ENCODE measurements at regions not wholly inside any gene's neighbourhood (a gene's known extent, or its start where the extent isn't known, plus 50 kb on each side); places are given as distances from the start of the nearest gene placed in this dataset.
"Not testable (repeated sequence)": the region's sequence is repeated elsewhere in the genome, so short reads cannot be mapped to it uniquely, and the experiment has no call there.

DNA sequence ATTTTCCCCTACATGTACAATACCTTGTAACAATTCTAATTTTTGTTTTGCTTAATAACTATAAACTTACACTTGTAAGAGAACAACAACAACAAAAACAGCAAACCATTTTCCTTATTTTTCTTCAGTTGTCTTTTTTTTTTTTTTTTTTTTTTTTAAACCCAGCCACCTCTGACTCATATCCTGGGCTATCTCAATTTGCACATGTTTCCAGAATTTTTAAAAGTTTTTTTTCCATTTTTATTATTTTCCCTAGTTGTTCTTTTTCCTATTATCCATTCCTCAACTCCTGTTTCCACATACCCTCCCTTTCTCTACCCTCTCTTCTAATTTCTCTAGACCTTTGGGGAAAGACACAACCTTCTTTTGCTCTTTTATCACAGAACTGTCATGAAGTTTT, 112.5 kb downstream of the EFEMP1 start:
- DNase-seq = no peak

GRCh38 chr2:55810622-55811020, 113.0 kb downstream of the EFEMP1 start:
- DNase-seq = no peak

- DNase-seq = no peak
These were observed 113.5 kb downstream of the EFEMP1 start for GRCh38 chr2:55809875-55810621.

GRCh38 chr2:55807900-55808299, 114.3 kb upstream of the PNPT1 start:
- DNase-seq = no peak

- no peak for DNase-seq
These were observed 112.0 kb upstream of the PNPT1 start for GRCh38 chr2:55805686-55806085.

DNA sequence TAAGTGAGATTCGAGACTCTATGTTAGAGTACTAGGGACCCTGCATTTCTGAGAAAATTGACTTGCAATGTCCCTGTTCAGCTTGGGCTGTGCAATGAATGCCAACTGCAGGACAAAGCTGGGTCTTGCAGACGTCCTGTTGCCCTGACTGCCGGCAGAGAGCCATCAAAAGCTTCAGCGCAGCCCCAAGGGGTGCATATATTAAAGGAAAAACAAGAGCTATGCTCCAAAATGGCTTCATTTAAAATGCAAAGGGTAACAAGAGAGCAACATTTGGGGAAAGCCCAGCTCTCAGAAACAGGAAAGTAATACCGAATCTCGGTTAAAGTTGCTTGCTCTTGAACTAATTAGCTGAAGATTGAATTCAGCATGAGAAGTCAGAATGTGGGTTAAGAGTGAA, 110.9 kb upstream of the PNPT1 start:
- peak; percentile 40 for DNase-seq

- no peak for DNase-seq
These were observed 108.4 kb upstream of the PNPT1 start for GRCh38 chr2:55802067-55802466.

- DNase-seq = no peak
These were observed 107.8 kb upstream of the PNPT1 start for GRCh38 chr2:55801436-55801835.

DNA sequence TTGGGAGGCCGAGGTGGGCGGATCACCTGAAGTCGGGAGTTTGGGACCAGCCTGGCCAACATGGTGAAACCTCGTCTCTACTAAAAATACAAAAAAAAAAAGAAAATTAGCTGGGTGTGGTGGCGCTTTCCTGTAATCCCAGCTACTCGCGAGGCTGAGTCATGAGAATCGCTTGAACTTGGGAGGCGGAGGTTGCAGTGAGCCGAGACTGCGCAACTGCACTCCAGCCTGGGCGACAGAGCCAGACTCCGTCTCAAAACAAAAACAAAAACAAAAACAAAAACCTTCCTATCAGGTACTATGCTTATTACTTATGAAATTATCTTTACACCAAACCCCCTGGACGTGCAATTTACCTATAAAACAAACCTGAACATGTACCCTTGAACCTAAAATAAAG, 106.0 kb upstream of the PNPT1 start:
- not testable (repeated sequence) for DNase-seq

DNA sequence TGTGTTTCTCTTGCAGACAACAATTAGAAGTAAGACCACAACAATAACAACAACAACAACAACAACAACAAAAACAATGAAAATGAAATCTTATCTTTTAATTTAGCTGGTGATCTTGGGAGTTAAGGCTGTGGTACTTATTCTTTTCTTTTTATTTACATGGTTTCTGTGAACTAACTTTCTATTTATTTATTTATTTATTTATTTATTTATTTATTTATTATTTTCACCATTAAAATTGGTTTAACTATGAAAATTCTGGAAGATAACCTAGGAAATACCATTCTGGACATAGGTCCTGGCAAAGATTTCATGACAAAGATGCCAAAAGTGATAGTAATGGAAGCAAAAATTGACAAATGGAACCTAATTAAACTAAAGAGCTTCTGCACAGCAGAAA, 102.5 kb upstream of the PNPT1 start:
- DNase-seq = no peak

DNA sequence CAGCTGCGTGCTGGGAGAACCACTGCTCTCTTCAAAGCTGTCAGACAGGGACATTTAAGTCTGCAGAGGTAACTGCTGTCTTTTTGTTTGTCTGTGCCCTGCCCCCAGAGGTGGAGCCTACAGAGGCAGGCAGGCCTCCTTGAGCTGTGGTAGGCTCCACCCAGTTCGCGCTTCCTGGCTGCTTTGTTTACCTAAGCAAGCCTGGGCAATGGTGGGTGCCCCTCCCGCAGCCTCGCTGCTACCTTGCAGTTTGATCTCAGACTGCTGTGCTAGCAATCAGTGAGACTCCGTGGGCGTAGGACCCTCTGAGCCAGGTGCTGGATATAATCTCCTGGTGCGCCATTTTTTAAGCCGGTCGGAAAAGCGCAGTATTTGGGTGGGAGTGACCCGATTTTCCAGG, 100.0 kb upstream of the PNPT1 start:
- DNase-seq = not testable (repeated sequence)

DNA sequence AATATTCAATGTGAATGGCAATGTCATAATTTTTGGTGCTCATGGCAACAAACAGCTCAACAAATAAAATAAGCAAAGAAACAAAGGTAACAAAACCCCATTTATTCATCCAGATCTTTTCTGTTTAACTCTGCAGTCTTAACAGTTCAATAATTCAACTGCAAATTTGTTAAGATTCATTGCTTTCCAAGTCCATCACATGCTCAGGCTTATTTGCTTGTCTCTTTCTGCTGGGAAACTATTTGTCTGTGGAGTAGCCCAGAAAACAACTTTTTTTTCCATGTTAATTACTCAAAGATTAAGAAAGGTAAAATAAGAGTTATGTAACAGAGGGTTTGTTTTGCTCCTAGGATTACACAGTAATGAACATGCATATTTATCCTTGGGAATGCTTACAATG, 92.6 kb upstream of the PNPT1 start:
- no peak for DNase-seq

DNA sequence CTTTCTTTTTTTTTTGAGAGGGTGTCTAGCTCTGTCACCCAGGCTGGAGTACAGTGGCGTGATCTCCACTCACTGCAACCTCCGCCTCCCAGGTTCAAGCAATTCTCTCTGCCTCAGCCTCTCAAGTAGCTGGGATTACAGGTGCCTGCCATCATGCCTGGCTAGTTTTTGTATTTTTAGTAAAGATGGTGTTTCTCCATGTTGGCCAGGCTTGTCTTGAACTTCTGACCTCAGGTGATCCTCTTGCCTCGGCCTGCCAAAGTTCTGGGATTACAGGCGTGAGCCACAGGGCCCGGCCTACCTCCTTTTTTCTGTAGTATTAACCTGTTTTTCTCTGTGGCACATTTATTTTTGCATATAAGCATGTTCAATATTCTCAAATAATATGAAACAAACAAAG, 90.1 kb upstream of the PNPT1 start:
- DNase-seq = not testable (repeated sequence)

DNA sequence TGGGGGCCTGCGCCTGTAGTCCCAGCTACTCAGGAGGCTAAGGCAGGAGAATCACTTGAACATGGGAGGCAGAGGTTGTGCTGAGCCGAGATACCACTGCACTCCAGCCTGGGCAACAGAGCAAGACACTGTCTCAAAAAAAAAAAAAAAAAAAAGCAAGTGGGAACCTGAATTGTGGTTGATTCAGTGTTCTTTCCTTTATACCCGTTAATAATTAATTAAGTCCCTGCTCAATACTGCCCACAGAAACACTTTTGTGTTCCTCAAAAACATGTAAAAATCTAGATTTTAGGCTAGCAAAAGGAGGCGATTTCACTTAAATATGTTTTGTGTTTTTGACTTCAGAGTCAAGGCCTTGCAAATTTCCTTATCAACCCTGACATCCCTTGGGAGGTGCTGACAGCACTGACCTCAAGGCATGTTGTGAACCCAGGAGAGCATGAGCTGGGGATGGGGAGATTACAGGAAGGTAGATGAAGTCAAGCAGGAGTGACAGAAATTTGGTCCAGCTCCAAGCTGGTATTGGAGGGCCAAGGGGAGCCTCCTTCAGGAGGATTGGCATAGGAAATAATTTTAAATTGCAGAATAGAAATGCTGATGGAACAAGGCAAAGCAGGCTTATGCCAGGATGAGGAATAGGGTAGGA, 89.0 kb upstream of the PNPT1 start:
- DNase-seq = no peak

GRCh38 chr2:55781542-55781941, 87.9 kb upstream of the PNPT1 start:
- DNase-seq = no peak

- DNase-seq = no peak
These were observed 87.1 kb upstream of the PNPT1 start for GRCh38 chr2:55780697-55781096.

DNA sequence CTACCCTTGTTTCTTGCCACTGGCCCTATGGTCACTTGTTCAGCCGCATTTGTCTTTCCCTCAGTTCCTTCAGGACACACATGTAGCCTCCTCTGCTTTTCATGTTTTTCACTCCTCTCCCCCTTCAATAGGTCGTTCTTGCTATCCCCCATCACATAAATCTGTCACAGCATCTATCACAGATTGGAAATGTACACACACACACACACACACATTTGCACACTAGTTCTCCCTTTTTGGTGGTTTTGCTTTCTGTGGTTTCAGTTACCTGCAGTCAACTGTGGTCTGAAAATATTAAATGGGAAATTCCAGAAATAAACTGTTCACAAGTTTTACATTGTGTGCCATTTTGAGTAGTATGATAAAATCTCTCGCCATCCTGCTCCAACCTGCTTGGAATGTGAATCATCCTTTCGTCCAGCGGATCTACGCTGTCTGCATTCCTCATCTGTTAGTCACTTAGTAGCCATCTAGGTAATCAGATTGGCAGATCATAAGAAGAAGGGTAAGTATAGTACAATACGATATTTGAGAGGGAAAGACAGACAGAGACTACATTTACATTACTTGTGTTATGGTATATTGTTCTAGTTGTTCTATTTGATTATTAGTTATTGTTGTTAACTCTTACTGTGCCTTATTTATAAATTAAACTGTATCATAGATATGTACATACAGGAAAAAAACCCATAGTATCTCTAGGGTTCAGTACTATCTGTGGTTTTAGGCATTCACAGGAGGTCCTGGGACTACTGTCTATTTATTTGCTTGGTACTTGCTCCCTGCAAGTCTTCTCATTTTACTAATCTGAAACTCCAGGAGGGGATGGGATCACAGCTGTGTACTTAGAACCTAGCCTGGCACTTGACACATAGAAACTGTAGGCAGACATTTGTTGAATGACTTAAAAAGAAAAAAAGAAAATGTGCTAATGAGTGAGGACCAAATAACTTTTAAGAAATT, 86.1 kb upstream of the PNPT1 start:
- DNase-seq = no peak

GRCh38 chr2:55776966-55777365, 83.3 kb upstream of the PNPT1 start:
- no peak for DNase-seq

- no peak for DNase-seq
These were observed 82.8 kb upstream of the PNPT1 start for GRCh38 chr2:55776479-55776878.

- no peak for DNase-seq
These were observed 82.2 kb upstream of the PNPT1 start for GRCh38 chr2:55775828-55776227.

GRCh38 chr2:55773651-55774050, 80.0 kb upstream of the PNPT1 start:
- DNase-seq = not testable (repeated sequence)

GRCh38 chr2:55772109-55772980, 78.7 kb upstream of the PNPT1 start:
- no peak for DNase-seq

- no peak for DNase-seq
These were observed 78.0 kb upstream of the PNPT1 start for GRCh38 chr2:55771612-55772011.
